Prostate gland (tissue), 2 donors: ENCODE measurements at regions not wholly inside any gene's neighbourhood (a gene's known extent, or its start where the extent isn't known, plus 50 kb on each side); places are given as distances from the start of the nearest gene placed in this dataset.
"Not testable (repeated sequence)": the region's sequence is repeated elsewhere in the genome, so short reads cannot be mapped to it uniquely, and the experiment has no call there.

Experiments
- DNase-seq: peaks from one replicate; pipeline ENCODE4 v3.0.0-alpha.2; 2019; ENCODE audit warnings: low spot score
- H3K27ac ChIP-seq, 2 donors: fragments of 200-600 bp; sonication (generic); 2 replicates each; pipeline ENCODE4 v1.5.1; 2017 to 2019
- H3K27me3 ChIP-seq: fragments of 200-600 bp; sonication (generic); replicated peaks from 2 replicates; pipeline ENCODE4 v1.5.1; 2019; ENCODE audit not compliant: insufficient read depth
- H3K36me3 ChIP-seq, 2 donors: fragments of 200-600 bp; sonication (generic); 1 replicate in 1 of 2; 2 replicates in 1 of 2; pipeline versions ENCODE4 v1.5.1 to v1.8.1; 2017 to 2019
- H3K4me1 ChIP-seq: fragments of 200-600 bp; sonication (generic); replicated peaks from 2 replicates; pipeline ENCODE4 v1.5.1; 2019
- H3K4me3 ChIP-seq, 2 donors: fragments of 200-600 bp; sonication (generic); 2 replicates each; pipeline ENCODE4 v1.5.1; 2017 to 2019
- H3K9me3 ChIP-seq: fragments of 200-600 bp; sonication (generic); 2 replicates; pipeline ENCODE4 v1.5.1; 2017
- POLR2A ChIP-seq: fragments of 450-650 bp; IDR thresholded peaks from one replicate; pipeline ENCODE4 v1.6.1; 2016; ENCODE audit warnings: antibody characterized with exemption, mild to moderate bottlenecking
- POLR2AphosphoS5 ChIP-seq: sonication (generic); formaldehyde crosslinking; IDR thresholded peaks from one replicate; pipeline ENCODE4 v1.6.1; 2017; ENCODE audit warnings: antibody characterized with exemption
- WGBS: methylation state at CpG from one replicate; pipeline ENCODE4 v1.1.5; 2018; 5-methylcytosine and 5-hydroxymethylcytosine counted together
- intact Hi-C: fragments of 100-400 bp; cut with DNase I; formaldehyde crosslinking; loops from one replicate; pipeline ENCODE4 v1.14.2; 2022
- TF ChIP-seq, protein P1 (sequence below), 4 experiments: fragments of 200-600 bp in 2 of 4; fragments of 450-650 bp in 2 of 4; sonication (generic) in 2 of 4; IDR thresholded peaks; 1 replicate in 3 of 4; 2 replicates in 1 of 4; pipeline ENCODE4 v1.5.1; 2016 to 2019; ENCODE audit warnings: antibody characterized with exemption in 4 of 4, mild to moderate bottlenecking in 2 of 4, moderate library complexity in 2 of 4

DNA sequence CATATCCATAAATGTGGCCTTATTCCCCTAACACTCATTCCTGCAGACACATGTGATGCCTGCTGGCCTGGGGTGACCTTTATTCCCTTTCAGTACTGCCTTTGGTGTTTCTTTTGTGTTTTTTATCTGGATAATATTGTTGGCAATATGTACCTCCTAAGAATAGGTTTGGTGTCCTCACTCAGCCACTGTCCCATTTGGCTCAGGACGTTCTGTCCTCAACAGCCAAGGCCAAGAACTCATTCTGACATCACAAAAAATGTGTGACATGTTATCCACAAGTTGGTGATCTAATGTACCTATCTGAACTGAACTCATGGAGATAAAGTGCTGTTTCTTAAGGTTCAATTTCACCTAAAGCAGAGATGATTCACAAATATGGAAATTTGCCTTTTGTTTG lies 142.9 kb upstream of the GRAMD2B start:
- Histone ChIP-seq H3K4me1 (no peaks in the 10 kb centered on the region), H3K9me3 (no peaks in the 10 kb centered on the region), H3K27ac (no peak overlapping the region), H3K27me3 (no peaks in the 10 kb centered on the region), H3K36me3 (no peaks in the 10 kb centered on the region), H3K4me3 (no peak overlapping the region)
- 72% methylated on average over 1 of the region's 1 CpG for WGBS
- no peak for DNase-seq
- TF ChIP-seq, protein P1, sequence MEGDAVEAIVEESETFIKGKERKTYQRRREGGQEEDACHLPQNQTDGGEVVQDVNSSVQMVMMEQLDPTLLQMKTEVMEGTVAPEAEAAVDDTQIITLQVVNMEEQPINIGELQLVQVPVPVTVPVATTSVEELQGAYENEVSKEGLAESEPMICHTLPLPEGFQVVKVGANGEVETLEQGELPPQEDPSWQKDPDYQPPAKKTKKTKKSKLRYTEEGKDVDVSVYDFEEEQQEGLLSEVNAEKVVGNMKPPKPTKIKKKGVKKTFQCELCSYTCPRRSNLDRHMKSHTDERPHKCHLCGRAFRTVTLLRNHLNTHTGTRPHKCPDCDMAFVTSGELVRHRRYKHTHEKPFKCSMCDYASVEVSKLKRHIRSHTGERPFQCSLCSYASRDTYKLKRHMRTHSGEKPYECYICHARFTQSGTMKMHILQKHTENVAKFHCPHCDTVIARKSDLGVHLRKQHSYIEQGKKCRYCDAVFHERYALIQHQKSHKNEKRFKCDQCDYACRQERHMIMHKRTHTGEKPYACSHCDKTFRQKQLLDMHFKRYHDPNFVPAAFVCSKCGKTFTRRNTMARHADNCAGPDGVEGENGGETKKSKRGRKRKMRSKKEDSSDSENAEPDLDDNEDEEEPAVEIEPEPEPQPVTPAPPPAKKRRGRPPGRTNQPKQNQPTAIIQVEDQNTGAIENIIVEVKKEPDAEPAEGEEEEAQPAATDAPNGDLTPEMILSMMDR (IDR thresholded peaks at IDR 0.05) = no peak
- TF ChIP-seq POLR2AphosphoS5 (no peak), POLR2A (no peak)
- intact Hi-C loops = no loop called here

DNA sequence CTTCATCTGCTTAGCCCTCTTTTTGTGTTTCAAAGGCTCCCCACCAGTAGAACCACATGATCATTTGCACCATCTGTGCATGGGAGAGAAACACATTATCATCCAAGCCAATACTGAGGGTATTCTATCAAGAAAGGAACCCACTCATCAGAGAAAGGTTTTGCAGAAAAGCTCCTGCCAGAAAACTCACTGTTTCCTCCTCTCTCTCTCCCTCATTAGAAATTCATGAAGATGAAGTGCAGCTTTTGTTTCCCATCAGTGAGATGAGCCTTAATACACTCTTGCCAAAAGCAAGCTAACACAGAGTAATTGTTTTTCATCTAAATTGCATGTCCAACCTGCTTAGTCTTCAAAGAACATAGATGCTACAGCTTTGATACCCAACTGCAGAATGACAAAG lies 142.4 kb upstream of the GRAMD2B start:
- H3K36me3 ChIP-seq = no peaks in the 10 kb centered on the region
- no peaks in the 10 kb centered on the region for H3K27me3 ChIP-seq
- no peak for DNase-seq
- H3K27ac ChIP-seq = no peak overlapping the region
- intact Hi-C loops = no loop called here
- TF ChIP-seq, protein P1 (IDR thresholded peaks at IDR 0.05) = no peak
- TF ChIP-seq POLR2AphosphoS5 (no peak), POLR2A (no peak)
- H3K9me3 ChIP-seq = no peaks in the 10 kb centered on the region
- H3K4me3 ChIP-seq = no peak overlapping the region
- H3K4me1 ChIP-seq = no peaks in the 10 kb centered on the region

DNA sequence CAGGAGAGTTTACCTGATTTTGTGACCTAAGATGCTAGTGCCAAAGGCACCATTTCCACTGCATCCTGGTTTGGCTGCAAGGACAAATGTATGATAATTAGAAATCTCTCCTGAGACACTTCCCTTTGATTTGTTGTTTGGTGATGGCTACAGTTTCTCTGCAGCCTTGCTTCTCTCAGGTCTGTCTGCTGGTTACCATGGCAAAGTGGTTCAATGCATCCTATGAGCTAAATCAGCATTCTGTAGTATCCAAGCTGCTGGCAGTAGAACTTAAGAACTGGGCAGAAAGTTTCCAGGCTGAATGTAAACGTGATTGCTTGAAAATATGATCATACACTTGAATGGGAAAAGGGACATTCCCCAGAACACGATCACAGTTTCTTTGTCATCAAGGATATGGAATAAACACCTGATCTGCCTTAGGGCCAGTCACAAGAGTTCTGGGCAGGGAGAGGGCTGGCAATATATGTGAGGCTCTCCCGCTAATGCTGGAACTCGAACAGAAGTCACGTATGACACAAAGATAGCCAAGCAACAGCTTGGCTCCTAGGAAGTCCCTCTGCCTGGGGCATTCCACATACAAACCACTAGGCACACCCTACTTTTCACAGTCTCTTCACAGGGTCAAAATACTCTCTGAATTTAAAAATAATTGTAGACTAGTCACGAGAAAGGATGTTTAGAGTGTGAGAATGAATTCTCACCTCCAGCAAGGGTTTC lies 138.1 kb upstream of the GRAMD2B start:
- Histone ChIP-seq H3K36me3 (no peaks in the 10 kb centered on the region), H3K9me3 (no peaks in the 10 kb centered on the region), H3K27me3 (no peaks in the 10 kb centered on the region), H3K4me3 (no peak overlapping the region), H3K4me1 (no peaks in the 10 kb centered on the region), H3K27ac (no peak overlapping the region)
- DNase-seq = no peak
- TF ChIP-seq POLR2AphosphoS5 (no peak), POLR2A (no peak)
- TF ChIP-seq, protein P1 (IDR thresholded peaks at IDR 0.05) = no peak
- WGBS = 77% methylated on average over 6 of the region's 6 CpGs
- intact Hi-C loops = no loop called here

GRCh38 chr5:126296121-126296520 lies 127.1 kb upstream of the GRAMD2B start:
- H3K4me1 ChIP-seq, H3K4me3 ChIP-seq, H3K27me3 ChIP-seq, DNase-seq, intact Hi-C loops, H3K27ac ChIP-seq, H3K36me3 ChIP-seq, H3K9me3 ChIP-seq: not testable (repeated sequence)
- WGBS = 100% methylated on average over 2 of the region's 3 CpGs

- no peak for DNase-seq
- intact Hi-C loops = no loop called here
- H3K4me3 ChIP-seq = no peak overlapping the region
- H3K36me3 ChIP-seq = no peaks in the 10 kb centered on the region
- TF ChIP-seq POLR2AphosphoS5 (no peak), POLR2A (no peak)
- TF ChIP-seq, protein P1 (IDR thresholded peaks at IDR 0.05) = no peak
- 85% methylated on average over 3 of the region's 3 CpGs for WGBS
- H3K27ac ChIP-seq = no peak overlapping the region
- H3K4me1 ChIP-seq = no peaks in the 10 kb centered on the region
- no peaks in the 10 kb centered on the region for H3K27me3 ChIP-seq
- H3K9me3 ChIP-seq = no peaks in the 10 kb centered on the region
These were observed 122.9 kb upstream of the GRAMD2B start for GRCh38 chr5:126300293-126300692.
